Smooth muscle cell (in vitro differentiated cells): ENCODE measurements at regions not wholly inside any gene's neighbourhood (a gene's known extent, or its start where the extent isn't known, plus 50 kb on each side); places are given as distances from the start of the nearest gene placed in this dataset.

Experiments used
- DNase-seq: peaks from one replicate; lab custom pipeline; 2025; ENCODE audit not compliant: unreplicated experiment; lab: John Stamatoyannopoulos, UW
- H2AFZ ChIP-seq: fragments of 200-600 bp; sonication (generic); 2 replicates; pipeline ENCODE4 v1.6.0; 2016; ENCODE audit warnings: antibody characterized with exemption, low read depth, mild to moderate bottlenecking
- H3F3A ChIP-seq: fragments of 200-600 bp; sonication (generic); 2 replicates; pipeline ENCODE4 v1.6.0; 2017; ENCODE audit warnings: antibody characterized with exemption, low read depth
- H3K27ac ChIP-seq: fragments of 200-600 bp; sonication (generic); 2 replicates; pipeline ENCODE4 v1.5.1; 2016; ENCODE audit warnings: low read depth, mild to moderate bottlenecking
- H3K27me3 ChIP-seq: fragments of 200-600 bp; sonication (generic); 2 replicates; pipeline ENCODE4 v1.6.1; 2016; ENCODE audit warnings: low read depth, mild to moderate bottlenecking
- H3K36me3 ChIP-seq: fragments of 200-600 bp; sonication (generic); 2 replicates; pipeline ENCODE4 v1.5.1; 2016; ENCODE audit warnings: low read depth
- H3K4me1 ChIP-seq: fragments of 200-600 bp; sonication (generic); 2 replicates; pipeline ENCODE4 v1.5.1; 2016; ENCODE audit warnings: low read depth
- H3K4me2 ChIP-seq: fragments of 200-600 bp; sonication (generic); 2 replicates; pipeline ENCODE4 v1.6.0; 2016; ENCODE audit warnings: mild to moderate bottlenecking
- H3K4me3 ChIP-seq: fragments of 200-600 bp; sonication (generic); 2 replicates; pipeline ENCODE4 v1.5.1; 2016; ENCODE audit warnings: mild to moderate bottlenecking
- H3K79me2 ChIP-seq: fragments of 200-600 bp; sonication (generic); 2 replicates; pipeline ENCODE4 v1.6.0; 2016; ENCODE audit warnings: low read depth, mild to moderate bottlenecking
- H3K9ac ChIP-seq: fragments of 200-600 bp; sonication (generic); 2 replicates; pipeline ENCODE4 v1.6.0; 2016; ENCODE audit warnings: low read depth
- H3K9me3 ChIP-seq: fragments of 200-600 bp; sonication (generic); replicated peaks from 2 replicates; pipeline ENCODE4 v1.5.1; 2016; ENCODE audit warnings: low read depth
- H4K20me1 ChIP-seq: fragments of 200-600 bp; sonication (generic); 2 replicates; pipeline ENCODE4 v1.6.0; 2016; ENCODE audit warnings: low read depth
- WGBS: methylation state at CpG from one replicate; pipeline ENCODE4 v1.1.7; 2016; ENCODE audit warnings: low lambda C conversion rate; 5-methylcytosine and 5-hydroxymethylcytosine counted together
- TF ChIP-seq, protein P1 (sequence below): fragments of 200-600 bp; sonication (generic); IDR thresholded peaks from 2 replicates; pipeline ENCODE4 v1.5.1; 2017; ENCODE audit warnings: borderline replicate concordance, mild to moderate bottlenecking, antibody characterized with exemption; ENCODE audit not compliant: insufficient read depth, poor library complexity, severe bottlenecking

DNA sequence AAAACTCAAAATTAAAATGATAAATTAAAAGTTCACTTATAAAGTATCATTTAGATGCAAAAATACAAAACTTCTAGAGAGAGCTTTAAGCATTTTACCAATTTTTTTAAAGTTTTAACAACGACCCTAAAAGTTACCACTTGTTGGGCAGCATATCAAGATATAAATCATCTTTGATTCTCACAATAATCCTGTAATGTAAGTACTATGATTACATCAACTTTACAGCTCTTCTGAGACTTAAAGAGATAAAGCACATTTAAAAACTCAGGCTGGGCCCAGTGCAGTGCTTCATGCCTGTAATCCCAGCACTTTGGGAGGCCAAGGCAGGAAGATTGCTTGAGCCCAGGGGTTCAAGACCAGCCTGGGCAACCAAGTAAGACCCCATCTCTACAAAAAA lies 202.7 kb upstream of the GPC6 start:
- H3K36me3 ChIP-seq, result no peaks in the 10 kb centered on the region
- no peaks in the 10 kb centered on the region for H3K79me2 ChIP-seq
- H3F3A ChIP-seq, result no peaks in the 10 kb centered on the region
- no peak overlapping the region for H3K27ac ChIP-seq
- DNase-seq, result no peak
- 28% methylated on average over 1 of the region's 1 CpG for WGBS
- no peaks in the 10 kb centered on the region for H3K27me3 ChIP-seq
- TF ChIP-seq, protein P1, sequence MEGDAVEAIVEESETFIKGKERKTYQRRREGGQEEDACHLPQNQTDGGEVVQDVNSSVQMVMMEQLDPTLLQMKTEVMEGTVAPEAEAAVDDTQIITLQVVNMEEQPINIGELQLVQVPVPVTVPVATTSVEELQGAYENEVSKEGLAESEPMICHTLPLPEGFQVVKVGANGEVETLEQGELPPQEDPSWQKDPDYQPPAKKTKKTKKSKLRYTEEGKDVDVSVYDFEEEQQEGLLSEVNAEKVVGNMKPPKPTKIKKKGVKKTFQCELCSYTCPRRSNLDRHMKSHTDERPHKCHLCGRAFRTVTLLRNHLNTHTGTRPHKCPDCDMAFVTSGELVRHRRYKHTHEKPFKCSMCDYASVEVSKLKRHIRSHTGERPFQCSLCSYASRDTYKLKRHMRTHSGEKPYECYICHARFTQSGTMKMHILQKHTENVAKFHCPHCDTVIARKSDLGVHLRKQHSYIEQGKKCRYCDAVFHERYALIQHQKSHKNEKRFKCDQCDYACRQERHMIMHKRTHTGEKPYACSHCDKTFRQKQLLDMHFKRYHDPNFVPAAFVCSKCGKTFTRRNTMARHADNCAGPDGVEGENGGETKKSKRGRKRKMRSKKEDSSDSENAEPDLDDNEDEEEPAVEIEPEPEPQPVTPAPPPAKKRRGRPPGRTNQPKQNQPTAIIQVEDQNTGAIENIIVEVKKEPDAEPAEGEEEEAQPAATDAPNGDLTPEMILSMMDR, result no peak
- H3K4me2 ChIP-seq, result no peak overlapping the region
- H3K4me1 ChIP-seq, result no peaks in the 10 kb centered on the region
- no peak overlapping the region for H2AFZ ChIP-seq
- H3K9me3 ChIP-seq, result no peaks in the 10 kb centered on the region
- no peak overlapping the region for H3K4me3 ChIP-seq
- no peaks in the 10 kb centered on the region for H4K20me1 ChIP-seq
- H3K9ac ChIP-seq, result no peak overlapping the region

DNA sequence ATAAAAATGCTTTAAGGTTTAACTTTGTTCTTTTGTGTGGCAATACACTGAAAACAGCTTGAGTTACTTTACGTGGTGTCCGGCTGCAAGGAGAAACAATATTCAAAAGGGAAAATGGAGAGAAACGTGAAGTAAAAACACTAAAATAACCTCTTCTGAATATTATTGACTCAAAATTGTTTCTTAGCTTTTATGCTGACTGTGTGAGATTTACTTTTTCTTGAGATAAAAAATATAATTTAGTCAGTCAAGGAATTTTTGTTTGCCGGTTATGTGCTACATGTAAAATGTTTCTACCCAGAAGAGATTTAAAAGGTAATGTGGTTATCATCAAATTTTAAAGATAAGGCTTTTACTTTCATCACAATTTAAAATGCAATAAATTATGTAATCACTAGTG lies 200.6 kb upstream of the GPC6 start:
- H3K79me2 ChIP-seq, result no peaks in the 10 kb centered on the region
- TF ChIP-seq, protein P1, result no peak
- H3K4me3 ChIP-seq, result no peak overlapping the region
- no peak overlapping the region for H2AFZ ChIP-seq
- 93% methylated on average over 4 of the region's 4 CpGs for WGBS
- no peaks in the 10 kb centered on the region for H3K4me1 ChIP-seq
- no peaks in the 10 kb centered on the region for H4K20me1 ChIP-seq
- H3K4me2 ChIP-seq, result no peak overlapping the region
- no peak overlapping the region for H3K9ac ChIP-seq
- no peaks in the 10 kb centered on the region for H3K27me3 ChIP-seq
- no peak overlapping the region for H3K27ac ChIP-seq
- H3K9me3 ChIP-seq, result no peaks in the 10 kb centered on the region
- no peak for DNase-seq
- H3F3A ChIP-seq, result no peaks in the 10 kb centered on the region
- no peaks in the 10 kb centered on the region for H3K36me3 ChIP-seq

GRCh38 chr13:93029536-93029935 lies 197.1 kb upstream of the GPC6 start:
- Histone ChIP-seq H3K4me2 (no peak overlapping the region), H3F3A (no peaks in the 10 kb centered on the region), H3K9me3 (no peaks in the 10 kb centered on the region), H4K20me1 (no peaks in the 10 kb centered on the region), H2AFZ (no peak overlapping the region), H3K4me1 (no peaks in the 10 kb centered on the region), H3K9ac (no peak overlapping the region), H3K27me3 (no peaks in the 10 kb centered on the region), H3K4me3 (no peak overlapping the region), H3K27ac (no peak overlapping the region), H3K36me3 (no peaks in the 10 kb centered on the region), H3K79me2 (no peaks in the 10 kb centered on the region)
- 92% methylated on average over 3 of the region's 3 CpGs for WGBS
- no peak for DNase-seq
- TF ChIP-seq, protein P1, result no peak

DNA sequence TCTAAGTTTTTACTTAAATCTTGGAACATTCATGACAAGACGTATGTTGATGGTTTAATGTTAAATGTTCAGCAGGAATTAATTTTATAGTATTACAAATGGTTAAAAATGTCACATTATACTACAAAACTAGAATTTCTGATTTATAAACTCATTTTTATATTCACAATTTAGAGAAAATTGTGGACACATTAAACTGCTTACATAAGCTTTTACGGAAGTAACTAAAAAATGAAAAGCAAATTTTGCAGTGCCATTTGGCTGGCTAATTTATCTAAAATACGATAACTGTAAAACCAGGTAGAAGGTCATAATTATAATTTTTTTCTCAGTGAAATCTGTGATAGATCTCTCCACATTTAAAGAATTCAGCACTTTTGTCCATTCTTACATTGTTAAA lies 190.2 kb upstream of the GPC6 start:
- 94% methylated on average over 3 of the region's 3 CpGs for WGBS
- Histone ChIP-seq H3K27ac (no peak overlapping the region), H3K36me3 (no peaks in the 10 kb centered on the region), H4K20me1 (no peaks in the 10 kb centered on the region), H3K9ac (no peak overlapping the region), H3K4me1 (no peaks in the 10 kb centered on the region), H3K9me3 (no peaks in the 10 kb centered on the region), H3K27me3 (no peaks in the 10 kb centered on the region), H2AFZ (no peak overlapping the region), H3K4me3 (no peak overlapping the region), H3F3A (no peaks in the 10 kb centered on the region), H3K79me2 (no peaks in the 10 kb centered on the region), H3K4me2 (no peak overlapping the region)
- DNase-seq, result no peak
- TF ChIP-seq, protein P1, result no peak
